HEK293T (cell line): ENCODE measurements at regions not wholly inside any gene's neighbourhood (a gene's known extent, or its start where the extent isn't known, plus 50 kb on each side); places are given as distances from the start of the nearest gene placed in this dataset.
"Not testable (repeated sequence)": the region's sequence is repeated elsewhere in the genome, so short reads cannot be mapped to it uniquely, and the experiment has no call there.

Experiments
- BHLHE40 ChIP-seq: fragments of 450-650 bp; IDR thresholded peaks from 2 replicates; pipeline ENCODE4 v1.6.1; 2016; ENCODE audit warnings: mild to moderate bottlenecking, moderate library complexity, borderline replicate concordance
- CTBP1 ChIP-seq: fragments of 450-650 bp; IDR thresholded peaks from 2 replicates; pipeline ENCODE4 v1.6.1; 2016; ENCODE audit warnings: borderline replicate concordance
- ELF4 ChIP-seq: fragments of 450-650 bp; IDR thresholded peaks from 2 replicates; pipeline ENCODE4 v1.6.1; 2017; ENCODE audit warnings: antibody characterized with exemption
- FOXA1 ChIP-seq: fragments of 450-650 bp; IDR thresholded peaks from 2 replicates; pipeline ENCODE4 v1.6.1; 2016; ENCODE audit warnings: mild to moderate bottlenecking
- FOXK2 ChIP-seq: fragments of 450-650 bp; IDR thresholded peaks from 2 replicates; pipeline ENCODE4 v1.6.1; 2016; ENCODE audit warnings: mild to moderate bottlenecking
- FOXM1 ChIP-seq: fragments of 450-650 bp; IDR thresholded peaks from 2 replicates; pipeline ENCODE4 v1.6.1; 2017; ENCODE audit warnings: mild to moderate bottlenecking, borderline replicate concordance
- HDGF ChIP-seq: fragments of 450-650 bp; IDR thresholded peaks from 2 replicates; pipeline ENCODE4 v1.6.1; 2017; ENCODE audit warnings: antibody characterized with exemption, borderline replicate concordance
- LEF1 ChIP-seq: fragments of 450-650 bp; IDR thresholded peaks from 2 replicates; pipeline ENCODE4 v1.6.1; 2017; ENCODE audit warnings: mild to moderate bottlenecking, borderline replicate concordance
- NFRKB ChIP-seq: fragments of 450-650 bp; IDR thresholded peaks from 2 replicates; pipeline ENCODE4 v1.6.1; 2016; ENCODE audit warnings: mild to moderate bottlenecking, moderate library complexity
- PKNOX1 ChIP-seq: fragments of 450-650 bp; IDR thresholded peaks from 2 replicates; pipeline ENCODE4 v1.6.1; 2016
- SP1 ChIP-seq: fragments of 450-650 bp; IDR thresholded peaks from 2 replicates; pipeline ENCODE4 v1.6.1; 2017
- SUZ12 ChIP-seq: fragments of 450-650 bp; IDR thresholded peaks from 2 replicates; pipeline ENCODE4 v1.6.1; 2016; ENCODE audit warnings: mild to moderate bottlenecking
- ZNF384 ChIP-seq: fragments of 450-650 bp; IDR thresholded peaks from 2 replicates; pipeline ENCODE4 v1.6.1; 2016

DNA sequence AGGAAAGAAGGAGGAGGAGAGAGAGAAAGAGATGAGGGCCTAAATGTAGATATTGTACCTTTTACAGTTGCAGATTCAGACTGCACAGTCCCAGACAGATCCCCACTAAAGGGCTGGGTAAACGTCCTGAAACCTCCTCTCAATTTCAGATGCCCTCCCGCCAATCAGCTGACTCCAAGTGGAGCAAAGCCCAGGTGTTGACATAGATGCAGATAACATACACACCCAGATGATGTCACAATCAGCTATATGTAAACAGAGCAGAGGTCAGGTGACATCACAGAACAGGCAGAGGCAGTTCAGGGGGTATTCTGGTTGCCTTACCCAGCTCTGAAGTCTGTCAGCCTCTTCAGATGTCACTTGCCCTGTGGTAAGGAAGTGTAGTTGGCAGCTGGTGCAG is 290.3 kb upstream of the NPAP1 start:
- not testable (repeated sequence) for TF ChIP-seq NFRKB, CTBP1, PKNOX1, ELF4, SP1, FOXK2, FOXA1, LEF1, SUZ12, HDGF, BHLHE40, FOXM1, ZNF384
